HCT116 (cell line): ENCODE measurements at regions not wholly inside any gene's neighbourhood (a gene's known extent, or its start where the extent isn't known, plus 50 kb on each side); places are given as distances from the start of the nearest gene placed in this dataset.
"Not testable (repeated sequence)": the region's sequence is repeated elsewhere in the genome, so short reads cannot be mapped to it uniquely, and the experiment has no call there.

Source experiments
- ATAC-seq: fragments of 200-7000 bp; cut with Tn5 transposase; 2 replicates; pipeline ENCODE4 v1.9.1; 2020; ENCODE audit warnings: mild to moderate bottlenecking, moderate library complexity
- BruUV-seq: library from RNA; stranded (reverse); fragments of 400-500 nt; replicated peaks from 2 replicates; lab custom pipeline; 2021; lab: Mats Ljungman, UMichigan
- CTCF ChIA-PET: fragments of 300-600 bp; sonication (Branson Sonifier 250); formaldehyde crosslinking; loops from one replicate; lab custom pipeline; 2021; ENCODE audit warnings: antibody characterized with exemption; lab: Charles Lee
- POLR2A ChIA-PET: fragments of 300-600, 350-600 bp; sonication (Branson Sonifier 250); formaldehyde crosslinking; loops from one replicate; lab custom pipeline; 2021; ENCODE audit warnings: antibody characterized with exemption; lab: Charles Lee
- RAD21 ChIA-PET, 2 experiments: fragments of 300-600 bp; sonication (Branson Sonifier 250); formaldehyde crosslinking; loops; one replicate each; lab custom pipeline; 2023; ENCODE audit warnings: low total read pairs in 2 of 2; ENCODE audit not compliant: uncharacterized antibody in 2 of 2, unreplicated experiment in 2 of 2, low non-redundant PET in 1 of 2; lab: Charles Lee
- DNase-seq: peaks from one replicate; pipeline ENCODE4 v3.0.0-alpha.2; 2010; ENCODE audit warnings: low read depth, low spot score
- H2AFZ ChIP-seq: fragments of 200-600 bp; shearing (Covaris generic), sonication (generic); 2 replicates; pipeline ENCODE4 v1.6.1; 2017; ENCODE audit warnings: low read depth, mixed run types, mixed read lengths, antibody characterized with exemption, low read length; ENCODE audit not compliant: poor library complexity, severe bottlenecking
- H3K27ac ChIP-seq: 2 replicates; pipeline ENCODE4 v1.5.1; 2012; ENCODE audit warnings: low read depth, low read length
- H3K27me3 ChIP-seq: fragments of 200-600 bp; sonication (generic); 2 replicates; pipeline ENCODE4 v1.6.1; 2016; ENCODE audit warnings: mixed run types, low read length, mixed read lengths; ENCODE audit not compliant: insufficient read depth
- H3K36me3 ChIP-seq, 2 experiments: fragments of 200-500 bp in 1 of 2; fragments of 200-600 bp in 1 of 2; sonication (Bioruptor generic) in 1 of 2; sonication (generic) in 1 of 2; 2 replicates each; pipeline versions ENCODE4 v1.5.1 to v1.6.1; 2014 to 2016; ENCODE audit warnings: low read length in 2 of 2, inconsistent platforms in 1 of 2, mixed read lengths in 1 of 2, mixed run types in 1 of 2; ENCODE audit not compliant: insufficient read depth in 2 of 2, control insufficient read depth in 1 of 2
- H3K4me1 ChIP-seq, 2 experiments: fragments of 200-600 bp in 1 of 2; sonication (generic) in 1 of 2; 2 replicates each; pipeline versions ENCODE4 v1.5.1 to v1.6.1; 2012 to 2017; ENCODE audit warnings: low read length in 2 of 2, inconsistent platforms in 1 of 2, mild to moderate bottlenecking in 1 of 2, mixed read lengths in 1 of 2, mixed run types in 1 of 2, moderate library complexity in 1 of 2; ENCODE audit not compliant: insufficient read depth in 2 of 2, control insufficient read depth in 1 of 2
- H3K4me2 ChIP-seq: fragments of 200-600 bp; sonication (generic); 2 replicates; pipeline ENCODE4 v1.6.1; 2017; ENCODE audit warnings: mixed run types, low read length, mixed read lengths
- H3K4me3 ChIP-seq, 2 experiments: fragments of 200-600 bp in 1 of 2; sonication (generic) in 1 of 2; replicated peaks in 1 of 2; 2 replicates each; pipeline ENCODE4 v1.5.1; 2011 to 2016; ENCODE audit warnings: low read length in 2 of 2, control low read depth in 1 of 2, low read depth in 1 of 2, mild to moderate bottlenecking in 1 of 2, mixed read lengths in 1 of 2, mixed run types in 1 of 2
- H3K79me2 ChIP-seq: fragments of 200-600 bp; sonication (generic); 2 replicates; pipeline ENCODE4 v1.6.1; 2017; ENCODE audit warnings: mild to moderate bottlenecking, mixed run types, low read length, moderate library complexity, mixed read lengths; ENCODE audit not compliant: insufficient read depth
- H3K9ac ChIP-seq: fragments of 200-600 bp; sonication (generic); 2 replicates; pipeline ENCODE4 v1.6.1; 2016; ENCODE audit warnings: low read length, mixed read lengths
- H3K9me2 ChIP-seq: fragments of 200-600 bp; sonication (generic), shearing (Covaris generic); 2 replicates; pipeline ENCODE4 v1.6.1; 2017; ENCODE audit warnings: mixed run types, mild to moderate bottlenecking, moderate library complexity; ENCODE audit not compliant: insufficient read depth
- H3K9me3 ChIP-seq, 2 experiments: fragments of 200-500 bp in 1 of 2; fragments of 200-600 bp in 1 of 2; sonication (Bioruptor generic) in 1 of 2; sonication (generic) in 1 of 2; 2 replicates each; pipeline ENCODE4 v1.6.1; 2014 to 2017; ENCODE audit warnings: low read length in 2 of 2, mixed read lengths in 2 of 2, inconsistent platforms in 1 of 2, low read depth in 1 of 2, mild to moderate bottlenecking in 1 of 2, mixed run types in 1 of 2, moderate library complexity in 1 of 2; ENCODE audit not compliant: control insufficient read depth in 1 of 2, insufficient read depth in 1 of 2
- H4K20me1 ChIP-seq: fragments of 200-600 bp; sonication (generic), shearing (Covaris generic); 2 replicates; pipeline ENCODE4 v1.6.1; 2017; ENCODE audit warnings: mixed run types, mild to moderate bottlenecking, moderate library complexity; ENCODE audit not compliant: insufficient read depth
- ATF3 ChIP-seq: IDR thresholded peaks from 2 replicates; pipeline ENCODE4 v1.6.1; 2012
- EZH2 ChIP-seq: fragments of 200-600 bp; sonication (generic); IDR thresholded peaks from 2 replicates; pipeline ENCODE4 v1.6.1; 2017; ENCODE audit warnings: antibody characterized with exemption, mixed run types
- JUND ChIP-seq: IDR thresholded peaks from 2 replicates; pipeline ENCODE4 v1.6.1; 2012
- POLR2A ChIP-seq: IDR thresholded peaks from 2 replicates; pipeline ENCODE4 v1.7.0; 2011; ENCODE audit warnings: borderline replicate concordance; ENCODE audit not compliant: insufficient read depth, insufficient read length; ENCODE audit errors: extremely low read depth
- POLR2AphosphoS5 ChIP-seq: IDR thresholded peaks from 2 replicates; pipeline ENCODE4 v1.6.1; 2011; ENCODE audit warnings: mild to moderate bottlenecking, low read depth, low read length, moderate library complexity
- RAD21 ChIP-seq: IDR thresholded peaks from 2 replicates; pipeline ENCODE4 v1.6.1; 2012; ENCODE audit warnings: low read depth, mild to moderate bottlenecking
- SIN3A ChIP-seq: IDR thresholded peaks from 2 replicates; pipeline ENCODE4 v1.6.1; 2012; ENCODE audit warnings: low read depth
- SRF ChIP-seq: IDR thresholded peaks from 2 replicates; pipeline ENCODE4 v1.6.1; 2012; ENCODE audit warnings: low read depth
- TCF7L2 ChIP-seq: IDR thresholded peaks from 2 replicates; pipeline ENCODE4 v1.7.0; 2011; ENCODE audit warnings: borderline replicate concordance, inconsistent platforms; ENCODE audit not compliant: insufficient read depth, insufficient read length; ENCODE audit errors: extremely low read depth
- YY1 ChIP-seq: IDR thresholded peaks from 2 replicates; pipeline ENCODE4 v1.6.1; 2011; ENCODE audit warnings: low read length, low read depth, moderate library complexity, mild to moderate bottlenecking; ENCODE audit not compliant: insufficient replicate concordance; ENCODE audit errors: extremely low read depth
- ZFX ChIP-seq: fragments of 450-650 bp; IDR thresholded peaks from 2 replicates; pipeline ENCODE4 v1.6.1; 2017
- intact Hi-C: fragments of 100-400 bp; cut with micrococcal nuclease; formaldehyde crosslinking; loops from 2 replicates; pipeline ENCODE4 v1.10.0; 2022
- TF ChIP-seq, protein P1 (sequence below): IDR thresholded peaks from 2 replicates; pipeline ENCODE4 v1.6.1; 2012
- TF ChIP-seq, protein P2 (sequence below), 3 experiments: fragments of 200-600 bp in 1 of 3; sonication (generic) in 1 of 3; IDR thresholded peaks in 2 of 3; conservative IDR thresholded peaks in 1 of 3; 2 replicates each; pipeline ENCODE4 v1.5.1; 2012 to 2017; ENCODE audit warnings: low read depth in 2 of 3, low read length in 2 of 3, antibody characterized with exemption in 1 of 3, borderline replicate concordance in 1 of 3, control low read depth in 1 of 3, mild to moderate bottlenecking in 1 of 3, mixed read lengths in 1 of 3, mixed run types in 1 of 3, moderate library complexity in 1 of 3; ENCODE audit not compliant: insufficient read depth in 1 of 3
- TF ChIP-seq, protein P3 (sequence below): IDR thresholded peaks from 2 replicates; pipeline ENCODE4 v1.6.1; 2012; ENCODE audit warnings: low read depth

- H3K9me3 ChIP-seq: no peaks in the 10 kb centered on the region; a peak in 1 of 4 replicates
- TF ChIP-seq POLR2A (no peak), YY1 (no peak), ATF3 (no peak), SIN3A (no peak), TCF7L2 (no peak), SRF (no peak), EZH2 (no peak), POLR2AphosphoS5 (no peak), JUND (no peak), RAD21 (no peak), ZFX (no peak)
- TF ChIP-seq, protein P1, sequence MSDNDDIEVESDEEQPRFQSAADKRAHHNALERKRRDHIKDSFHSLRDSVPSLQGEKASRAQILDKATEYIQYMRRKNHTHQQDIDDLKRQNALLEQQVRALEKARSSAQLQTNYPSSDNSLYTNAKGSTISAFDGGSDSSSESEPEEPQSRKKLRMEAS: no peak
- TF ChIP-seq, protein P2, sequence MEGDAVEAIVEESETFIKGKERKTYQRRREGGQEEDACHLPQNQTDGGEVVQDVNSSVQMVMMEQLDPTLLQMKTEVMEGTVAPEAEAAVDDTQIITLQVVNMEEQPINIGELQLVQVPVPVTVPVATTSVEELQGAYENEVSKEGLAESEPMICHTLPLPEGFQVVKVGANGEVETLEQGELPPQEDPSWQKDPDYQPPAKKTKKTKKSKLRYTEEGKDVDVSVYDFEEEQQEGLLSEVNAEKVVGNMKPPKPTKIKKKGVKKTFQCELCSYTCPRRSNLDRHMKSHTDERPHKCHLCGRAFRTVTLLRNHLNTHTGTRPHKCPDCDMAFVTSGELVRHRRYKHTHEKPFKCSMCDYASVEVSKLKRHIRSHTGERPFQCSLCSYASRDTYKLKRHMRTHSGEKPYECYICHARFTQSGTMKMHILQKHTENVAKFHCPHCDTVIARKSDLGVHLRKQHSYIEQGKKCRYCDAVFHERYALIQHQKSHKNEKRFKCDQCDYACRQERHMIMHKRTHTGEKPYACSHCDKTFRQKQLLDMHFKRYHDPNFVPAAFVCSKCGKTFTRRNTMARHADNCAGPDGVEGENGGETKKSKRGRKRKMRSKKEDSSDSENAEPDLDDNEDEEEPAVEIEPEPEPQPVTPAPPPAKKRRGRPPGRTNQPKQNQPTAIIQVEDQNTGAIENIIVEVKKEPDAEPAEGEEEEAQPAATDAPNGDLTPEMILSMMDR (IDR thresholded peaks at IDR 0.05 in 2 of 3, conservative IDR thresholded peaks at IDR 0.05 in 1 of 3; ENCODE audit: borderline replicate concordance in 1 of 3, insufficient read depth in 1 of 3, low read depth in 2 of 3, low read length in 2 of 3): no peak
- TF ChIP-seq, protein P3, sequence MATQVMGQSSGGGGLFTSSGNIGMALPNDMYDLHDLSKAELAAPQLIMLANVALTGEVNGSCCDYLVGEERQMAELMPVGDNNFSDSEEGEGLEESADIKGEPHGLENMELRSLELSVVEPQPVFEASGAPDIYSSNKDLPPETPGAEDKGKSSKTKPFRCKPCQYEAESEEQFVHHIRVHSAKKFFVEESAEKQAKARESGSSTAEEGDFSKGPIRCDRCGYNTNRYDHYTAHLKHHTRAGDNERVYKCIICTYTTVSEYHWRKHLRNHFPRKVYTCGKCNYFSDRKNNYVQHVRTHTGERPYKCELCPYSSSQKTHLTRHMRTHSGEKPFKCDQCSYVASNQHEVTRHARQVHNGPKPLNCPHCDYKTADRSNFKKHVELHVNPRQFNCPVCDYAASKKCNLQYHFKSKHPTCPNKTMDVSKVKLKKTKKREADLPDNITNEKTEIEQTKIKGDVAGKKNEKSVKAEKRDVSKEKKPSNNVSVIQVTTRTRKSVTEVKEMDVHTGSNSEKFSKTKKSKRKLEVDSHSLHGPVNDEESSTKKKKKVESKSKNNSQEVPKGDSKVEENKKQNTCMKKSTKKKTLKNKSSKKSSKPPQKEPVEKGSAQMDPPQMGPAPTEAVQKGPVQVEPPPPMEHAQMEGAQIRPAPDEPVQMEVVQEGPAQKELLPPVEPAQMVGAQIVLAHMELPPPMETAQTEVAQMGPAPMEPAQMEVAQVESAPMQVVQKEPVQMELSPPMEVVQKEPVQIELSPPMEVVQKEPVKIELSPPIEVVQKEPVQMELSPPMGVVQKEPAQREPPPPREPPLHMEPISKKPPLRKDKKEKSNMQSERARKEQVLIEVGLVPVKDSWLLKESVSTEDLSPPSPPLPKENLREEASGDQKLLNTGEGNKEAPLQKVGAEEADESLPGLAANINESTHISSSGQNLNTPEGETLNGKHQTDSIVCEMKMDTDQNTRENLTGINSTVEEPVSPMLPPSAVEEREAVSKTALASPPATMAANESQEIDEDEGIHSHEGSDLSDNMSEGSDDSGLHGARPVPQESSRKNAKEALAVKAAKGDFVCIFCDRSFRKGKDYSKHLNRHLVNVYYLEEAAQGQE: no peak
- intact Hi-C loops: no loop called here
- no peaks in the 10 kb centered on the region for H3K9me2 ChIP-seq
- no peaks in the 10 kb centered on the region for H3K36me3 ChIP-seq
- ATAC-seq (no peak), DNase-seq (no peak)
- no peak overlapping the region for H2AFZ ChIP-seq
- H3K27ac ChIP-seq: no peak overlapping the region
- ChIA-PET CTCF (no interaction called here), POLR2A (no interaction called here), RAD21 (no interaction called here)
- no peaks in the 10 kb centered on the region for H3K4me1 ChIP-seq
- no peak overlapping the region for H3K4me3 ChIP-seq
- no peaks in the 10 kb centered on the region for H3K79me2 ChIP-seq
- H4K20me1 ChIP-seq: no peaks in the 10 kb centered on the region
- H3K4me2 ChIP-seq: no peak overlapping the region
- no TSS peak for BruUV-seq
- no peak overlapping the region for H3K9ac ChIP-seq
- H3K27me3 ChIP-seq: no peaks in the 10 kb centered on the region
Measured at GRCh38 chr6:69527921-69528476, 268.8 kb downstream of the LMBRD1 start.

DNA sequence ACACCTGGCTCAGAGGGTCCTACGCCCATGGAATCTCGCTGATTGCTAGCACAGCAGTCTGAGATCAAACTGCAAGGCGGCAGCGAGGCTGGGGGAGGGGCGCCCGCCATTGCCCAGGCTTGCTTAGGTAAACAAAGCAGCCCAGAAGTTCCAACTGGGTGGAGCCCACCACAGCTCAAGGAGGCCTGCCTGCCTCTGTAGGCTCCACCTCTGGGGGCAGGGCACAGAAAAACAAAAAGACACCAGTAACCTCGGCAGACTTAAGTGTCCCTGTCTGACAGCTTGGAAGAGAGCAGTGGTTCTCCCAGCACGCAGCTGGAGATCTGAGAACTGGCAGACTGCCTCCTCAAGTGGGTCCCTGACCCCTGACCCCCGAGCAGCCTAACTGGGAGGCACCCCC, 281.3 kb downstream of the LMBRD1 start:
- H4K20me1 ChIP-seq, H3K9ac ChIP-seq, DNase-seq, RAD21 ChIA-PET, intact Hi-C loops, CTCF ChIA-PET, H3K36me3 ChIP-seq, BruUV-seq, H3K9me3 ChIP-seq, H3K4me1 ChIP-seq, H3K4me2 ChIP-seq, POLR2A ChIA-PET, ATAC-seq, H3K27ac ChIP-seq, H2AFZ ChIP-seq, H3K27me3 ChIP-seq, H3K9me2 ChIP-seq, H3K4me3 ChIP-seq, H3K79me2 ChIP-seq: not testable (repeated sequence)
